ENCODE measurements at regions not wholly inside any gene's neighbourhood (a gene's known extent, or its start where the extent isn't known, plus 50 kb on each side); places are given as distances from the start of the nearest gene placed in this dataset.

- Histone ChIP-seq H3K27me3 (ENCODE audit: control insufficient read depth, insufficient read depth, low read length) (no peaks in the 10 kb centered on the region), H3K27ac (ENCODE audit: low read depth, low read length) (no peak overlapping the region), H3K4me3 (ENCODE audit: low read depth, low read length) (no peak overlapping the region), H3K9me3 (ENCODE audit: control insufficient read depth, insufficient read depth, low read length) (peaks cover 2% of the 10 kb centered on the region)
- TF ChIP-seq CTCF (IDR thresholded peaks at IDR 0.05; ENCODE audit: low read depth, low read length) = no peak
- DNase-seq (ENCODE audit: low read depth, low spot score) = no peak
- ChIA-PET CTCF (no interaction called here), POLR2A (no interaction called here)
Observed at GRCh38 chr3:194858382-194858781, 172.7 kb downstream of the FAM43A start.

GRCh38 chr3:194860725-194861124, 175.0 kb downstream of the FAM43A start:
- no peak for DNase-seq (ENCODE audit: low read depth, low spot score)
- Histone ChIP-seq H3K27ac (ENCODE audit: low read depth, low read length) (no peak overlapping the region), H3K27me3 (ENCODE audit: control insufficient read depth, insufficient read depth, low read length) (no peaks in the 10 kb centered on the region), H3K9me3 (ENCODE audit: control insufficient read depth, insufficient read depth, low read length) (peaks cover 2% of the 10 kb centered on the region; the same call in 1 of the 2 replicates), H3K4me3 (ENCODE audit: low read depth, low read length) (no peak overlapping the region)
- TF ChIP-seq CTCF (IDR thresholded peaks at IDR 0.05; ENCODE audit: low read depth, low read length) = no peak
- CTCF ChIA-PET = no interaction called here
- POLR2A ChIA-PET = interaction anchor here (0.7 kb wide), 1 partner anchor 13 kb away, joined by 3 read pairs; no protein-coding TSS in a partner anchor

GRCh38 chr3:194861375-194861774, 175.7 kb downstream of the FAM43A start:
- no peak overlapping the region for H3K4me3 ChIP-seq (ENCODE audit: low read depth, low read length)
- no peak for TF ChIP-seq CTCF (IDR thresholded peaks at IDR 0.05; ENCODE audit: low read depth, low read length)
- ChIA-PET POLR2A (interaction anchor here (0.6 to 0.7 kb wide), 2 partner anchors 12 to 152 kb away, joined by 3 read pairs; no protein-coding TSS in a partner anchor), CTCF (no interaction called here)
- no peaks in the 10 kb centered on the region for H3K27me3 ChIP-seq (ENCODE audit: control insufficient read depth, insufficient read depth, low read length)
- H3K9me3 ChIP-seq (ENCODE audit: control insufficient read depth, insufficient read depth, low read length) = peaks cover 2% of the 10 kb centered on the region; the same call in 1 of the 2 replicates
- no peak overlapping the region for H3K27ac ChIP-seq (ENCODE audit: low read depth, low read length)
- DNase-seq (ENCODE audit: low read depth, low spot score) = no peak

GRCh38 chr3:194865061-194865460, 179.4 kb downstream of the FAM43A start:
- no peak for DNase-seq (ENCODE audit: low read depth, low spot score)
- ChIA-PET CTCF (interaction anchor here (0.5 kb wide), 1 partner anchor 255 kb away, joined by 3 read pairs; no protein-coding TSS in a partner anchor), POLR2A (no interaction called here)
- Histone ChIP-seq H3K27ac (ENCODE audit: low read depth, low read length) (no peak overlapping the region), H3K9me3 (ENCODE audit: control insufficient read depth, insufficient read depth, low read length) (peaks cover 4% of the 10 kb centered on the region; the same call in 1 of the 2 replicates), H3K27me3 (ENCODE audit: control insufficient read depth, insufficient read depth, low read length) (peaks cover 2% of the 10 kb centered on the region), H3K4me3 (ENCODE audit: low read depth, low read length) (no peak overlapping the region)
- TF ChIP-seq CTCF (IDR thresholded peaks at IDR 0.05; ENCODE audit: low read depth, low read length) = no peak

- no peak for TF ChIP-seq CTCF (IDR thresholded peaks at IDR 0.05; ENCODE audit: low read depth, low read length)
- POLR2A ChIA-PET = no interaction called here
Observed at GRCh38 chr3:194865615-194866014, 179.9 kb downstream of the FAM43A start.

More at GRCh38 chr3:194865615-194866014, 179.9 kb downstream of the FAM43A start:
- H3K27me3 ChIP-seq (ENCODE audit: control insufficient read depth, insufficient read depth, low read length) = peaks cover 2% of the 10 kb centered on the region
- H3K9me3 ChIP-seq (ENCODE audit: control insufficient read depth, insufficient read depth, low read length) = peaks cover 9% of the 10 kb centered on the region
- CTCF ChIA-PET = interaction anchor here (0.5 to 1.6 kb wide), 2 partner anchors 183 to 255 kb away, joined by 3 to 4 read pairs; no protein-coding TSS in a partner anchor
- H3K27ac ChIP-seq (ENCODE audit: low read depth, low read length) = no peak overlapping the region
- no peak for DNase-seq (ENCODE audit: low read depth, low spot score)
- no peak overlapping the region for H3K4me3 ChIP-seq (ENCODE audit: low read depth, low read length)

All from AG04450 (cell line).